IMR-90 (cell line): ENCODE measurements at regions not wholly inside any gene's neighbourhood (a gene's known extent, or its start where the extent isn't known, plus 50 kb on each side); places are given as distances from the start of the nearest gene placed in this dataset.

Experiments
- BHLHE40 ChIP-seq: fragments of 150-350 bp; IDR thresholded peaks from 2 replicates; pipeline ENCODE4 v1.6.1; 2016; ENCODE audit warnings: mild to moderate bottlenecking, low read depth, low read length
- CEBPB ChIP-seq: IDR thresholded peaks from 2 replicates; pipeline ENCODE4 v1.6.1; 2012; ENCODE audit warnings: low read depth, low read length, improper control_type of control experiment
- CHD1 ChIP-seq: IDR thresholded peaks from 2 replicates; pipeline ENCODE4 v1.6.1; 2012; ENCODE audit warnings: low read depth, low read length, improper control_type of control experiment
- MAZ ChIP-seq: IDR thresholded peaks from 2 replicates; pipeline ENCODE4 v1.6.1; 2012; ENCODE audit warnings: low read depth, mild to moderate bottlenecking, low read length, improper control_type of control experiment, moderate library complexity, borderline replicate concordance
- POLR2A ChIP-seq: IDR thresholded peaks from 2 replicates; pipeline ENCODE4 v1.6.1; 2012; ENCODE audit warnings: mild to moderate bottlenecking, low read depth, low read length
- RFX5 ChIP-seq: IDR thresholded peaks from 2 replicates; pipeline ENCODE4 v1.8.0; 2012; ENCODE audit warnings: low read depth, mild to moderate bottlenecking, low read length, moderate library complexity
- SMC3 ChIP-seq: fragments of 150-350 bp; IDR thresholded peaks from 2 replicates; pipeline ENCODE4 v1.6.1; 2016; ENCODE audit warnings: low read depth, mild to moderate bottlenecking, antibody characterized with exemption, low read length, moderate library complexity
- TF ChIP-seq, protein P1 (sequence below): conservative IDR thresholded peaks from 2 replicates; pipeline ENCODE4 v1.5.1; 2012; ENCODE audit warnings: mild to moderate bottlenecking, low read depth, low read length, improper control_type of control experiment

DNA sequence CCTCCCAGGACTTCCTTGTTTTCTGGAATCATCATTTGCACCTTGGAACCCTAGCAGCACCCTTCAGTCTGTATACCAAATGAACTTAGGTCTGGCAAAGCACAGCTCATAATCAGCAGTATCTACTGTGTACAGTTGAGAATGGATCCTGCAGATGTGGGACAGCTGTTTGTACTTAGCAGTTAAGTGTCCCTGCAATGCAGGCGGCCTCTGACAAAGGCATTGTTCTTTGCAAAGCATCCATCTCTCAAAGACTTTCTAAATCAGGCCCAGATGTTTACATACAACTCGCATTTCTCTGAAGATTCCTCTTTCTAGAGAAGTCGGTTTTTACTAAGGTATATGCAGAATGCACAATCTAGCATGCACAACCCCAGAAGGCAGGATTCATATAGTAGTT lies 170.5 kb upstream of the RBM19 start:
- TF ChIP-seq, protein P1, sequence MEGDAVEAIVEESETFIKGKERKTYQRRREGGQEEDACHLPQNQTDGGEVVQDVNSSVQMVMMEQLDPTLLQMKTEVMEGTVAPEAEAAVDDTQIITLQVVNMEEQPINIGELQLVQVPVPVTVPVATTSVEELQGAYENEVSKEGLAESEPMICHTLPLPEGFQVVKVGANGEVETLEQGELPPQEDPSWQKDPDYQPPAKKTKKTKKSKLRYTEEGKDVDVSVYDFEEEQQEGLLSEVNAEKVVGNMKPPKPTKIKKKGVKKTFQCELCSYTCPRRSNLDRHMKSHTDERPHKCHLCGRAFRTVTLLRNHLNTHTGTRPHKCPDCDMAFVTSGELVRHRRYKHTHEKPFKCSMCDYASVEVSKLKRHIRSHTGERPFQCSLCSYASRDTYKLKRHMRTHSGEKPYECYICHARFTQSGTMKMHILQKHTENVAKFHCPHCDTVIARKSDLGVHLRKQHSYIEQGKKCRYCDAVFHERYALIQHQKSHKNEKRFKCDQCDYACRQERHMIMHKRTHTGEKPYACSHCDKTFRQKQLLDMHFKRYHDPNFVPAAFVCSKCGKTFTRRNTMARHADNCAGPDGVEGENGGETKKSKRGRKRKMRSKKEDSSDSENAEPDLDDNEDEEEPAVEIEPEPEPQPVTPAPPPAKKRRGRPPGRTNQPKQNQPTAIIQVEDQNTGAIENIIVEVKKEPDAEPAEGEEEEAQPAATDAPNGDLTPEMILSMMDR, result no peak
- TF ChIP-seq BHLHE40, result no peak
- no peak for TF ChIP-seq CEBPB
- TF ChIP-seq RFX5, result no peak
- TF ChIP-seq POLR2A, result no peak
- TF ChIP-seq MAZ, result no peak
- no peak for TF ChIP-seq CHD1
- TF ChIP-seq SMC3, result no peak
